ENCODE measurements at regions not wholly inside any gene's neighbourhood (a gene's known extent, or its start where the extent isn't known, plus 50 kb on each side); places are given as distances from the start of the nearest gene placed in this dataset.

- TF ChIP-seq CTCF (conservative IDR thresholded peaks at IDR 0.05; ENCODE audit: low read depth, low read length) (no peak), EZH2 (IDR thresholded peaks at IDR 0.05; ENCODE audit: borderline replicate concordance, low read depth, low read length, poor library complexity, severe bottlenecking) (no peak)
These were observed 72.4 kb upstream of the GGTLC1 start for GRCh38 chr20:24060851-24061590.

Measured in A673 (cell line).